NCI-H510A (cell line): ENCODE measurements at regions not wholly inside any gene's neighbourhood (a gene's known extent, or its start where the extent isn't known, plus 50 kb on each side); places are given as distances from the start of the nearest gene placed in this dataset.

Source experiments
- DNase-seq: peaks from one replicate; lab custom pipeline; 2025; lab: John Stamatoyannopoulos, UW

DNA sequence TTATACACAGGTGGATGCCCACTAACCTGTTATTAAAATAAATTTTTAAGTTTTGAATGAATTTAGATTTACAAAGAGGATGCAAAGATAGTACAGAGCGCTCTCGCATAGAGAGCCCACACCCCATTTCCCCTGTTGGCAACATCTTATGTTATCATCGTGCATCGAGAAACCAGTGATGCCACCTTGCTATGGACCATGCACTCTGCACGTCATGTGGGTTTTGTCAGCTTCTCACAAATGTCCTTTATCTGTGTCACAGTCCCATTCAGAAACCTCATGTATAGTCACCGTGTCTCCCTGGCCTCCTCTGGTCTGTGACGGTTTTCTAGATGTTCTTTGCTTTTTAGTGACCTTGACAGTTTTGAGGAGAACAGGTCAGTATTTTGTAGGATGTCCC lies 60.0 kb downstream of the ING1 start:
- no peak for DNase-seq

DNA sequence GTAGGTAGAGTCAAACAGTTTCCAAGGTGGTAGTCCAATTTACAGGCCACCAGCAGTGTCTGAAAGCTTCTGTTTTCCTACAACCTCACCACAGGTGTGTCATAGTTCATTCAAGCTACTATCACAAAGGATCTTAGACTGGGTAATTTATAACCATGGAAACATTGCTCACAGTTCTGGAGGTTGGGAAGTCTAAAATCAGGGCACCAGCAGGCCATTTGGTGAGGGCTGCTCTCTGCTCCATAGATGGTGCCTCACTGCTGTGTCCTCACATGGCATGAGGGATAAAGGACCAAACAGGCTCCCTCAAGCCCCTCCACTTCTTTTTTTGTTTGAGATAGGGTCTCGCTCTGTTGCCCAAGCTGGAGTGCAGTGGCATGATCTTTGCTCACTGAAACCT lies 60.6 kb downstream of the ING1 start:
- DNase-seq, result no peak

DNA sequence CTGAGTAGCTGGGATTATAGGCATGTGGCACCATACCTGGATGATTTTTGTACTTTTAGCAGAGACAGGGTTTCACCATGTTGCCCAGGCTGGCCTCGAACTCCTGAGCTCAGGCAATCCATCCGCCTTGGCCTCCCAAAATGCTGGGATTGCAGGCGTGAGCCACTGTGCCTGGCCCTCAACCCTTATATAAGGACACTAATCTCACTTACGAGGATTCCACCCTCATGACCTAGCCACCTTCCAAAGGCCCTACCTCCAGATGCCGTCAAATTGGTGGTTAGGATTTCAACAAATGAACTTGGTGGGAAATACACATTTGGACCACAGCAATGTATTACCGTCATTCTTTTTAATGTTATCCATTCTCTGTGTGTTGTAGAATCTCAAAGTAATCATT lies 61.0 kb downstream of the ING1 start:
- no peak for DNase-seq

DNA sequence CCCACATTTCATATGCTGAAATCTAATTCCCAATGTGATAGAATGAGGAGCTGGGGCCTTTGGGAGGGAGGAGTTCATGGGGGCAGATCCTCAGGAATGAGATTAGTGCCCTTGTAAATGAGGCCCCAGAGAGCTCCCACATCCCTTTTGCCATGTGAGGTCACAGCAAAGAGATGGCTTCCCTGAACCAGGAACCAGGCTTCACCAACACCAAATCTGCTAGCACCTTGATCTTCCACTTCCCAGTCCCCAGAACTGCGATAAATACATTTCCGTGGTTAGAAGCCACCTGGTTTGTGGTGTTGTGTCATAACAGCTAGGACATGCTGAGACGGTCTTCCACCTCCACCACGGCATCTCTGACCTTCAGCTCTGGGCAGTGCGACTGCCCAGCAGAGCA lies 62.1 kb downstream of the ING1 start:
- DNase-seq, result no peak

DNA sequence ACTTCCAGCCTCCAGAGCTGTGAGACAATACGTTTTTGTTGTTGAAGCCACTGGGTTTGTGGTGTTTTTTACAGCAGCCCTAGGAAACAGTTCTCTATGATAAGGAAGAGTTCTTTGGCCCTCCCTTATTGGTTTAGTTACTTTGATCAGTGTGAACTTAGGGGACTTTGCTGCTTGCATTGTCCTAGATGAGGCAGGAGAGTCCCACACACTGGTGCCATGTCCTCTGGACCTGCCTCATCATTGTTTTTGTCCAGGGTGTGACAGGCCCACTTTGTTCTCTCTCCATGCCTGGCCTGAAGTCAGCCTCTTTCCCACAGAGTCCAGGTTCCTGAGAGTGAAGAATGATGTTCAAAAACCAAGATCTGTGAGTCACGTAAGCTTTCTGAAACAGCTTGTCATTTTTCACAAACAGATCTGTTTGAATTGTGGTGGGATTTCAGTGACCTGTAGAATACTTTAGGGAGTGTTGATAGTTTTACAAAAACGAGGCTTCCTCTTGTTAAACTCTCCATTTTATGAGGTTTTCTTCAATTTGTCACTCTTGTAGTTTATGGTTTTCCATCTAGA lies 63.8 kb downstream of the ING1 start:
- no peak for DNase-seq

DNA sequence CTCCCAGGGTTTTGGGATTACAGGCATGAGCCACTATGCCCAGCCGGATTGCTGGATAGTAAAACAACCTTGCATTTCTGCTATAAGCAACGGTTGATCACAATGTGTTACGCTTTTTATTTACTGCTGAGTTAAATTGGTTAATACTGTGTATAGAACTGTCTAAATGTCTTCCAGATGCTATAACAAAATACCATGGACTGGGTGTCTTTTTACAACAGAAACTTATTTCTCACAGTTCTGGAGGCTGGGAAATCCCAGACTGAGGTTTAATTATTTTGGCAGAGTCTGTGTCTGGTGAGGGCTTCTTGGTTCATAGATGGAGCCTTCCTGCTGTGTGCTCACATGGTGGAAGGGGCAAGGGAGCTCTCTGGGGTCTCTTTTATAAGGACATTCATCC lies 65.5 kb downstream of the ING1 start:
- DNase-seq, result no peak

DNA sequence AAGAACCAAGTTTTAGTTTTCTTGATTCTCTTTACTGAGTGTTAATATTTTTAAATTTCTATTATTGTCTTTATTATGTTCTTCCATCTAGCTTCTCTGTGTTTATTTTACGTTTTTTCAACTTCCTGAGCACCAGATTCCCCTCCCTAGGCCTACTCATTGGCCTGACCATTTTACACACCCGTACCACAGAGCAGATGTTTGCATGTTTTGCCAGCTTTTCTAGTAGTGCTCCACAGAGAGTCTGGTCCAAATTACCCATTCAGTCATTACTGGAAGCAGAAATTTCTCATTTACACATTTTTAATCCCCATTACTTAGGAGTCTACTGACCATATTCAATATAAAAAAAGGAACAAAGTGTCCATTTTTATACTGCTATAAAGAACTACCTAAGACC lies 66.9 kb downstream of the ING1 start:
- no peak for DNase-seq

DNA sequence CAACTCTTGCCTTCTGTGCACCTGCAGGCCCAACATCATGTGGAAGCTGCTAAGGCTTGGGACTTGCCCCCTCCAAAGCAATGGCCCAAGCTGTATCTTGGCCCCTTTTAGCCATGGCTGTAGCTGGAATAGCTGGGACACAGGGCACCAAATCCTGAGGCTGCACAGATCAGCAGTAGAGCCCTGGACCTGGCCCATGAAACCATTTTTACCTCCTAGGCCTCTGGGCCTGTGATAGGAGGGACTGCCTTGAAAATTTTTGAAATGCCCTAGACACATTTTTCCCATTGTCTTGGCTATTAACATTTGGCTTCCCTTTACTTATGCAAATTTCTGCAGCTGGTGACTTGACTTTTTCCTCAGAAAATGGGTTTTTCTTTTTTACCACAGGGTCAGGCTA lies 68.7 kb downstream of the ING1 start:
- no peak for DNase-seq

DNA sequence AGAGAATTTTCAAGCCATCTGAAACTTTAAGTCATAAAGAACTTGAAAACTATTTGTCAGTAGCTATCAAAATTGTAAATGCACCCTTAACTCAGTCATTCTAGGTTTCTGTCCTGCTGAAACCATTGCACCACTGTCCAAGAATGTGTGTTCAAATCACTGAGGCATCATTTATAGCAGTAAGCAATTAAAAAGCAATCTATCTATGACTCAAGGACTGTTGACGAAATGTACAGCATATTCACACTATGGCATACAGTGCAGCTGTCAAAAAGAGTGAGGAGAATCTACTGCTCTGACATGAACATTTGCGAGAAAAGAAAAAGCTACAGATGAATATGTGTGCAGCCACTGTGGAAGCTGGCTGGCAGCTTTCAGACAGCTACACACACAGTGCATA lies 71.2 kb downstream of the ING1 start:
- DNase-seq, result no peak

DNA sequence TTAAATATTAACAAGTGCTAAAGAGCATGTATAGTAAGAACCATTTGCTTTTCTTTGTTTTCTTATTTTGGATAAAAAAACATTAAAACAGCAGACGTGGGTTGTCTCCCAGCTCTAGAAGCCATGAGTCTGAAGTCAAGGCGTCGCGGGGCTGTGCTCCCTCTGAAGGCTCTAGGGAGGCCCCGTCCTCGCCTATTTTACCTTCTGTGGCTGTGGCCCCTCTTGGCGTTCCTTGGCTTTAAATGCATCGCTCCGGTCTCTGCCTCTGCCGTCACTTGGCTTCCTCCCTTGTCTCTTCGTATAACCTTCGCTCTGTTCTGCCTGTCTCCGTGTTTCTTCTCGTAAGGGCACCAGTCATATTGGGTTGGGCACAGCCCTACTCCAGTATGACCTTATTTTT lies 75.3 kb downstream of the ING1 start:
- DNase-seq, result no peak

DNA sequence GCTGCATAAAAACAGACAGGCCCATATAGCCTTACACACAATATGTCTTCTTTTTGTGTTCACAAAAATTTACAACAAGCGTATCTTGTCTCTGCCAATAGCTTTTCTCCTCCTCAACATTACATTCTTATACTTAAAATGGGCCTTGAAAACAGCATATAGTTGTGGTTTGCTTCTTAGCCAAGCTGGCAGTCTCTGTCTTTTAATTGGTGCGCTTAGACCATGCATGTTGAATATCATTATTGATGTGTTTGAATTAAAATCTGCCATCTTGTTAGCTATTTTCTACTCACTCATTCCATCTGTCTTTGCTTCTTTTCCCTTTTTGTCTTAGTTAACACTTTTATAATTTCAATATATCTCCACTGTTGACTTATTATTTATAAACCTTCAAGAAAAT lies 76.4 kb downstream of the ING1 start:
- no peak for DNase-seq

DNA sequence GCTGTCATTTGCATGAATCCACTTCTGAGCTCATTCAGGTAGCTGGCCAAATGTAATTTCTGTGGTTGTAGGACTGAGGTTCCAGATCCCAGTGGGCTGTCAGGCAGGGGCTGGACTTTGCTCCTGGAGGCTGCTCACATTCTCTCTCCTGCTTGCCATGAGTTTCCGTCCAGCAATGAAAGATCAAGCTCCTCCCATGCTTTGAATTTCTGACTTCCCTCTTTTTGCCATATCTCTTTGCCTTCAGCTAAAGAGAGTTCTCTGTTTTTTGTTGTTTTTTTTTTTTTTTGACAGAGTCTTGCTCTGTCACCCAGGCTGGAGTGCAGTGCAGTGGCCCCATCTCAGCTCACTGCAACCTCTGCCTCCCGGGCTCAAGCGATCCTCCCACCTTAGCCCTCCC lies 76.9 kb downstream of the ING1 start:
- DNase-seq, result no peak

DNA sequence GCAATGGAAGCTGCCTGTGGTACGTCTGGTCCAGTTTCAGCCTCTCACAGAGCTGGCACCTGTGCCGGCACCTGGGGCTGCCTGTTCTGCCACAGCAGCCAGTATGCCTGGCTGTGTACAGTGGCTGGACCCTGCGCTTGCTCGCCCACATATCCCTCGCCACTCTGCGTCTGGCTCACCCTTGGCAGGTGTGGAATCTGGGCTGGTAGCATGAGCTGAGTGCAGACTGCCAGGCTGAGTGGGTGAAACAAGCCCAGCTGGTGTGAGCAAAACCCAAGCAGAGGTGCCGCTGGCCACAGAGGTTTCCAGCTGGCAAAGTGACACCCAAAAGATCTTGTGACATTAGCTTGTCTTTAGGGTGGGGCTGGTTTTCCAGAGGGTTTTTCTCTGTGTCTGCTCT lies 80.7 kb downstream of the ING1 start:
- no peak for DNase-seq

DNA sequence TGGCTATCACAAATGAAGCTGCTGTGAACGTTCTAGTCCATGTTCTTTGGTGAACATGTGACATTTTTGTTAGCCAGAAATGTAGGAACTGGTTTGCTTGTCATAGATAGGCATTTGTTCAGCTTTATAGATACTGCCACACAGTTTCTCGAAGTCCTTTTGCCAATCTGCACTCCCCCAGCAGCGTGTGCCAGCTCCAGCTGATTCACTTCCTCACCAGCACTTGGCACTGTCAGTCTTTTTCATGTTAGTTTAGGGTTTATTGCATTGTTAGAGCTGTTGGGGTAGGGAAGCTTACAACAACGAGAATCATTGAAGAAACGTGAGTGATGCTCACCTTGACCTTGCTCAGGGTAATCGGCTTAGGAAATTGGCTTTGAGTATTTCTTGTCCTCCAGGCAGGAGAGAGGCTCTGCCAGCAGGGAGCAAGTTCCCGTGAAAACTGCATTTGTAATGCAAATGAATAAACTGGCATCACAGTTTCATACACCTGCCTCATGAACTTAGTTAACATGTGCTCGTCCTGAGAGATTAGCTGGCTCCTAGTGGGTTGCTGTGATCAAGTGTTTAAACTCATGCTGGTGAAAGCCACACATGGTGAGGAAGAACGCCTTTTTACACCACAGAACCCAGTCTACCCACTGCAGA lies 83.9 kb downstream of the ING1 start:
- no peak for DNase-seq

DNA sequence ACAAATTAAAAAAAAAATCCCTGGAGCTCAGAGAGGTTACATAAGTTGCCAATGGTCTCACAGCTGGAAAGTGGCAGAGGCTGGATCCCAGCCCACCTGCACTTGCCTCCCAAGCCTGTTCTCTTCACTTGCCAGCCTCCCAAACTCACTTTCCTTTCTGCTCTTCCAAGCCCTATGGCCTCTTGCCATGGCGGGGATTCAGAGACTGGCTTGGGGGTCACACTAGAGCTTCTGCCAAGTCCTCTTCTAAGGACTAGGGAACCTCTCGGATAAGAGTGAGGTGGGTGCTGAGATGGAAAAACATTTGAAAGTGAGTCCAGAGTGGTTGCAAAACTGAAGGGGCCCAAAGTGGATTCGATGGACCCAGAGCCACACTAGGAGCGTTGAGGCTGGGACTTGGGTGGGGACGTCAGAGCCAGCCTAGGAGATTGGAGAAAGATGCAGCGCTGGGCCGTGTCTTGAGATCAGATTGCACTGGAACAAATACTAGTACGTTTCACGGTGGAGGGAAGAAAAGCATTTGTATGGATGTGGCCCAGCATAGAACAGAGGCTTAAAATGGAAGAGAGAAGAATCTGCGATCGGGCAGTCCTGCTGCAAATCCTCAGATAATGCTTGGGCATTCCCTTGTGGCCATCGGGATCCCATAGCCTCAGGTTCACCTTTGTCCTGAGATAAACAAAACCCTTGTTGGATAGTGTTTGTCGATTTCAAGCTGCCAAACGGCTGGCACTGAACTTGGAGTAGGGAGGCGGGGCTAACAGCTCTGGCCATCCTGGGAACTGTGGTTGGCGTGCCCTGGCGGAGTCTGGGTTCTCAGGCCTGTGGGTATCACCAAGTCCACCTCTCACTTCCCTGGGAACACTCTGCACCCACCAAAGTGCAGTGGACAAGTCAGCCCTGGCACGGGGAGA lies 84.8 kb downstream of the ING1 start:
- DNase-seq, result no peak

DNA sequence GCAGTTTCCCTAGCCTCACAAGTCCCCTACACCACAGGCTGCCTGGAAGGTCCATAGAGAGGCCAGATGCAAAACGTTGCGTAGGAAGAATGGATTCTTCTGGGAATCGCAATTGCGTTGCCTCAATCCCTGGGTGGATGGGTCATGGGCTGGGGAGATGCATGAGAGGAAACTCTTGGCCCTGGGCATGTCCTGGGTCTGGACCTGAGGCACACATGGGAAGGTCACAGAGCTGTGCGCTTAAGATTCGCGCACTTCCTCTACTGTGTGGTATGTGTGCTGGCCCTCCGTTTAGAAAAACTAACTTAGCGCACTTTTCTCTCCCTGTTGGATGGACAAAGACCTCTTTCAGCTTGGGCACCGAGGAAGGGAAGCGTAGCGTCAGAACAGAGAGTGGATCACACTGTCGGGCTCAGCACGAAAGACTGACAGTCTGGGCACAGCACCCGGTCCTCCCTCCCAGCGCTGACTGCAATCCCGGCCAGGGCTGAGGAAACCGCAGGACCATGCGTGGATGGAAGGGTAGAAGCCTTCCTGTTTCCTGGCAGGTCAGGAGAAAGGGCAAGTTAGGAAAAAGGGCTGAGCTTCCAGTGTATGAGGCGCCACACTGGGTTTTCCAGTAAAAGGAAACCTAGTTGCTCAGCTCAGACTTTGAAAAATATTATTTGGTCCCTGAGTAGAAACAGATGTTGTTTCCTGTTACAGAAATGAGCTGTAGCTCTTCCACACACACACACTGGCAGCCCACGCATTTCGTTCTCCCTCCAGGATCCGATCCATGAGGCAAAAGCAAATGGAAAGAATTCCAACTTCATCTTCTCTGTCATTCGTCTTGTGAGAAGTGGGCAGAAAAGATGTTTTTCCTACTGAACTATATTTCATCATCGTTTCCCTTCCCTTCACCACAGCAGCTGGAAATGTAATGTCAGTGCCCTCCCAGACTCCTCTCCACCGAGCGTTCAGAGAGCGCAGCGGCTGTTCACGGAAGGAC lies 86.0 kb downstream of the ING1 start:
- no peak for DNase-seq

DNA sequence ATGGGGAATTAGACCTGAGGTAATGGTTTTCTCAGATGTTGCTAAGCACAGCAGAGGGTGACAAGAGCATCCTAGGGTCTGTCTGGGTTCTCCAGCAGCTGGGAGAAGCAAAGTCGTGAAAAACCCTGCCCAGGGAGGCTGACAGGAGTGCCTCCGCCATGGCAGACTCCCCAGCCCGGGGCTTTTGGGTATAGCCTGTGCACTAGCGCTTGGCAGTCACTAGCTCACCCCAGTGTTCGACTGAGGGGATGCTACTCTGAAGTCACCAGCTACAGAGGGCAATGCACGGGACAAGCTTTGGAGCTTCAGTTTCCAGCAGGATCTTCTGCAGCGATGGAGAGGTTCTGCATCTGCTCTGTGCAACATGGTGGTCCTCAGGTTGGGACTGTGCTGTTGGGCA lies 87.5 kb downstream of the ING1 start:
- DNase-seq, result no peak

DNA sequence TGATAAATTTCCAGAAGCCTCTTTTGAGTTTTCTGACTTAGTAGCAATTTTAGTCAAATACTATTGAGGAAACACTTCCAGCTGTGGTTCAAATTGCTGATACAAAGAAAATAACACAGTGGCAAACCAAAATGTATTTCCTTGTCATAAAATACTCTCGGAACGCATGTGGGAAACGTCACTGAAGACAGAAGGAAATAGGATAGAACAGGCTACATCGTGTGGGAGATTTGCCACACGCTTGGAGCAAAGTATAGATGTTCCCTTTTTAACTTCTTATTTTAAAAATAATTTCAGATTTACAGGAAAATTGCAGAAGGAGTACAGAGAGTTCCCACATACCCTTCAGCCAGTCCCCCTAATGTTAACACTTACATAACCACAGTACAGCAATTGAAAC lies 88.8 kb downstream of the ING1 start:
- DNase-seq, result no peak

DNA sequence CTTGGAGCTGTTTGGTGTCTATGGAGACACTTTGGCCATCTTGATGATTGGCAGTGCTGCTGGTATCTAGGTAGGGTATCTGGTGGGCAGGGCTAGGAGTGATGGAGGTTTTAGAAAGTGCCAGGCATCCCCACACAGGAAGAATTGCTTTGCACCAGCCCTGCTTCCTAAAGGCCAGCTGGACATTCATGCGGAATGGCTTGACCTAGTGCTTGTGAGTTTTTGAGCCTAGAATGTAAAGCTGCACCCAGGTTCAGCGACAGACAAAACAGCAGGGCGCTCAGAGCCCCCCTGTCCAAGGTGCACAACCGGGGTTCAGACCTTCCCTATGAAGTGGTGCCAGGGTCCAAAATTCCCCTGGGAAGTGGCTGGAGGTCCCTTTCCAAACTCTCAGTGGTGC lies 93.1 kb downstream of the ING1 start:
- DNase-seq, result no peak

DNA sequence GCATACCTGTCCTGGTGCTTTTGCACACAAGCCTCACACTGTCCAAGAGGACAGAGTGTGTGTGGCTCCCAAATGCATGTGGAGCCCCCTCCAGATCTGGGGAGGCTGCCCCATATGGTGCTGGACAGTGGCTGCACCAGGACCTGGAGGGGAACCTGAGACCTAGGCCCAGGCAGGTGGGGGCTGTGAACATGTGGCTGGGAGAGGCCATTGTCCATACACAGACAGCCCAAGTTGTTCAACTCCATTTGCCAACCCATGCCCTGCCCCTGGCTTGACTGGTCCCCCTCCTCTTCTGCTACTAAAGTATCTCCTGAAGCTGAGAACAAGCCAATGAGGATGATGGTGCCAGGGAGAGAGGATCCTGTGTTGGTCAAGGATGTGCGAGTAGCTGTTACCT lies 94.0 kb downstream of the ING1 start:
- DNase-seq, result no peak

DNA sequence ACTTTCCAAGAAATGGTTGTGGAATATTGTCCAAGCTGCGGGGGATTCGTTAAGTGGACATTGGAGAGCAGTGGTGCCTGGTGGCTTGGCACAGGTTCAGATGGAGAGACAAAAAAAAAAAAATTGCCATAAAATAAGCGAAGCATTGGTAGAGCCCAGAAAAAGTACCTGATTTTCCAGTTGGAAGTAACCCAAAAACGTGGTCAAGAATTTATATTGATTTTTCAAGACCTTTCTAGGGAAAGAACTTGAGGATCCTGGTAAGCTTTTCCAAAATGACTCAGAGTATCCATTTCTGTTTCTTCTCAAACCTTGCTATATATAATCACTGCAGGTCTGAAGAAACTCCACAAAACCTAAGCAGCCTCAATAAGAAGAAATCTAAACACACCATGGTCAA lies 94.6 kb downstream of the ING1 start:
- no peak for DNase-seq

DNA sequence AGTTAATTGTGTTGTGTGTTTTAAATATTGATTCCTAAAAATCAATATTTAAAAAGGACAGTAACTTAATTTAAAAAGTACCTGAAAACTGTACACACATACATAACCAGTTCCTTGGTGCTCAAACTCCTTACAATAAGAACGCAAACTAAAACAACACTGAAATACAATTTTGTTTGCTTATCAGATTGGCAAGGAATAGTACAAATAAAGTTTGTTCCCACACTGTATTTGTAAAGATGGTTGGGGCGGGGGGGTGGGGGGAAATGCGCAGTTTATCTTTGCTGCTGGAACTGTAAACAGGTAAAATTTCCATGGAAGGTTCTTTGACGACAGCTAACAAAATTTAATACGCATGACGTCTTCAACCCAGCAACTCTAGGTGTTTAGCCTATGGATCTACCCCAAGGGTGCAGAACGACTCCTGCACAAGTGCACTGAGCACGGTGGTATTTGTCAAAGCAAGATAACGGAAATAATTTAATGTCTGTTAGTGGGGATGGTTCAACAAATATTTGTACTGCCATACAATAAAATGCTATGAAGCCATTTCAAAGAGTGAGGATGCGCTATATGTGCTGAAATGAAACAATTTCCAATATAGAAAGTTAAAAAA lies 96.5 kb downstream of the ING1 start:
- DNase-seq, result no peak
